ENCODE measurements at regions not wholly inside any gene's neighbourhood (a gene's known extent, or its start where the extent isn't known, plus 50 kb on each side); places are given as distances from the start of the nearest gene placed in this dataset.

GRCh38 chr6:102402635-102403329 is 1009.3 kb downstream of the GRIK2 start:
- DNase-seq, result no peak

GRCh38 chr6:102398788-102399390 is 1005.4 kb downstream of the GRIK2 start:
- DNase-seq, result no peak

DNA sequence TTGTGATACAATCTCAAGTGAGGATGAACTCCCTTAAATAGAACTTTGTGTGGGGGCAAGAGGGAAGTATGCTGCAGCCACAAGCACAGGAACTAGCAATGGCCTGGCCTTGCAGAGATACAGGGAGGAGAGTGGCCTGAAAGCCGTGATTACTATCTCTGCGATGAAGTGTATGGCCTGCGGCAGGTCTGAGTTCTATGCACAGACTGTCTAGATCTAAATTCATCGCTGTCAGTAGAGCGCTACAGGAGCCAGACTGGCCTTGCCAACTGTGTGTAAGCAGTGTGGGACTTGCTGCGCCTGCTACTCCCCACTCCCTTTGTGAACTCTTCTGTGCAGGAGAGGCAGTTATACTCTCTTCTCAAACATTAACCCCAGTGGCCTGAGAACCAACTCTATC is 997.0 kb downstream of the GRIK2 start:
- DNase-seq, result no peak

GRCh38 chr6:102389994-102390393 is 996.5 kb downstream of the GRIK2 start:
- DNase-seq, result no peak

- no peak for DNase-seq
Measured at GRCh38 chr6:102387326-102388033, 994.0 kb downstream of the GRIK2 start.

DNA sequence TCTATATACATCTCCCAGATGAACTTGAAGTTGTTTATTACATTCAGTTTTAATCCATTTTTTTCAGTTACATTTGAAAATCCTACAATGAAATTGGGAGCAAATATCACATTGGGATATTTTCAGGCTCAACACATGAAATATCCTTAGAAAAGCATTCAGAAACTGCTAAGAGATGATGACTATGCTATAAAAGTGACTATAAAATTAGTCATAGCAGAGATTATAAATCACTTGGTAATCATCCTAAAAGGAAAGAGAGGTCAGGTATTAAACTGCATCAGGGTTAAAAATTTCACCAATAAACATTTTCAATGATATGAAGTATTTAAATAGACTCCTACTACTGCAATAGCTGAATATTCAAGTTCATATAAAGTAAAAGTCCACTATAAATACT is 987.7 kb downstream of the GRIK2 start:
- no peak for DNase-seq

GRCh38 chr6:102356170-102356569 is 962.7 kb downstream of the GRIK2 start:
- no peak for DNase-seq

- DNase-seq, result no peak
Measured at GRCh38 chr6:102355578-102355977, 962.1 kb downstream of the GRIK2 start.

GRCh38 chr6:102352552-102352951 is 959.0 kb downstream of the GRIK2 start:
- DNase-seq, result no peak

GRCh38 chr6:102344769-102345168 is 951.3 kb downstream of the GRIK2 start:
- DNase-seq, result no peak

DNA sequence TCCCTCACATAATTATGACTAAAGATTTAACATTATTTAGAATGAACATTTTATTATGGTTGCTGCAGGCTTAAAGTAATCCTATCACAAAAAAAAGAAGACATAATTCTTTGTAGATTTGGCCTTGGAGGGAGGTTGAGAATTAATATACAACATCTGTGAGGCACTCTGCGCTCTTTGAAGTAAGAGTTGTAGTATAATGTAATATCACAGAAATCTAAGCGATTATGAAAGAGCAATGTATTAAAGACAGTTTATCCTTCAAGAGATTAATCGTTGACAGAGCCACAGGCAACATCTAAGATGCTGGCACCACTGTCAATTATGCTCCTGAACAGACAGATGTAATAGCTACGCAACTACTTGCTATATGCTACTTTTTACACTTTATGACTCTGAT is 946.8 kb downstream of the GRIK2 start:
- no peak for DNase-seq

- no peak for DNase-seq
Measured at GRCh38 chr6:102333736-102334135, 940.2 kb downstream of the GRIK2 start.

- DNase-seq, result no peak
Measured at GRCh38 chr6:102327697-102328225, 934.3 kb downstream of the GRIK2 start.

- DNase-seq, result no peak
Measured at GRCh38 chr6:102313699-102314098, 920.2 kb downstream of the GRIK2 start.

DNA sequence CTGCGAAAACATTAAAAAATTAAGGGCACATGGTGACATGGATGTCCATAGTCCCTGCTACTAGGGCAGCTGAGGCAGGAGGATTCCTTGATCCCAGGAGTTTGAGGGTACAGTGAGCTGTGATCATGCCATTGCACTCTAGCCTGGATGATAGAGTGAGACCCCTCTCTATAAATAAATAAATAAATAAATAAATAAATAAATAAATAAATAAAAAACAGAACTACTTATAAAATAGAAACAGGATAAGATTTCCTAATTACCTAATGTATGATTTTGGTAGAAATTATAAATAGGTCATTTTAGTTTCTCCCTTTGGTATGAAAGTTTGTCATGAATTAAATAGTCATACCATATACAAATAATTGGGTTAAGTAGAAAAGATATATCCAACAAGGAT is 916.2 kb downstream of the GRIK2 start:
- DNase-seq, result no peak

DNA sequence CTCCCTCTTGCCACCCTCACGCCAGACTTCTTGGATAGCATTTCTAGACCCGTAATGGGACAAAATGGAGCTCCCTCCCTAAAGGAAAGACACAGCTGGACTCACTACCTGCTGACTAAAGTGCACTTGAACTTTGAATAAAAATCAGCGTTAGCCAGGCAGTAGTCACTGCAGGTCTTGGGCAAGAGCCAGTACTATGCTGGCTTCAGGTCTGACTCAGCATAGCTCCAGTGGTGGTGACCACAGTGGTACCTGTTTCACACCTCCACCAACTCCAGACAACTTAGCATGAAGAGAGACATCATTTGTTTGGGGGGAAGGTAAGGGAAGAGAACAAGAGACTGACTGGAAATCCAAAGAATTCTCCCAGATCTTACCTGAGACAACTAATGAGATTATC is 906.8 kb downstream of the GRIK2 start:
- no peak for DNase-seq

- DNase-seq, result no peak
Measured at GRCh38 chr6:102298051-102298450, 904.5 kb downstream of the GRIK2 start.
